COLO829 (cell line): ENCODE measurements at regions not wholly inside any gene's neighbourhood (a gene's known extent, or its start where the extent isn't known, plus 50 kb on each side); places are given as distances from the start of the nearest gene placed in this dataset.
"Not testable (repeated sequence)": the region's sequence is repeated elsewhere in the genome, so short reads cannot be mapped to it uniquely, and the experiment has no call there.

ENCODE experiments used
- DNase-seq: peaks from one replicate; pipeline ENCODE4 v3.0.0; 2012; ENCODE audit warnings: low spot score

GRCh38 chr14:105621479-105622328 lies 95.3 kb downstream of the TMEM121 start:
- not testable (repeated sequence) for DNase-seq

- DNase-seq = no peak
Measured at GRCh38 chr14:105622329-105622955, 96.1 kb downstream of the TMEM121 start.

DNA sequence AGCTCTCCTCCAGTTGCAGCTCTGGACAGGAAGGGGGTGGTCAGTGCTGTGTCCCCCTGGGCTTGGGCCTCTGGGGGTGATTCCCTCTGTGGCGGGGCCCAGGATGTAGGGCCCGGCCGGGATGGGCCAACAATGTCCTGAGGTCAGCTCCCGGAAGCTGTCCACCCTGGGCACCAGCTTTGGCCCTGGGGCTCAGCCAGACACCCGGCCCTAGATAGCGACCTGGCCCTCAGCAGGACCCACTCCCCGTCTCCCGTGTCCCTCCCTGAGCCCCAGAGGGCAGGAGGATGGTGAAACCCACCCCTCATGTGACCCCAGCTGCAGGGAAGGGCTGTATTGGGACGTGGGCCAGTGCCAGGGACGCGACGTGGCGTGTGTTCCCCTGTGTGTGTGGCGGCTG lies 96.8 kb downstream of the TMEM121 start:
- DNase-seq = not testable (repeated sequence)

- DNase-seq = not testable (repeated sequence)
Measured at GRCh38 chr14:105624346-105624745, 98.0 kb downstream of the TMEM121 start.

DNA sequence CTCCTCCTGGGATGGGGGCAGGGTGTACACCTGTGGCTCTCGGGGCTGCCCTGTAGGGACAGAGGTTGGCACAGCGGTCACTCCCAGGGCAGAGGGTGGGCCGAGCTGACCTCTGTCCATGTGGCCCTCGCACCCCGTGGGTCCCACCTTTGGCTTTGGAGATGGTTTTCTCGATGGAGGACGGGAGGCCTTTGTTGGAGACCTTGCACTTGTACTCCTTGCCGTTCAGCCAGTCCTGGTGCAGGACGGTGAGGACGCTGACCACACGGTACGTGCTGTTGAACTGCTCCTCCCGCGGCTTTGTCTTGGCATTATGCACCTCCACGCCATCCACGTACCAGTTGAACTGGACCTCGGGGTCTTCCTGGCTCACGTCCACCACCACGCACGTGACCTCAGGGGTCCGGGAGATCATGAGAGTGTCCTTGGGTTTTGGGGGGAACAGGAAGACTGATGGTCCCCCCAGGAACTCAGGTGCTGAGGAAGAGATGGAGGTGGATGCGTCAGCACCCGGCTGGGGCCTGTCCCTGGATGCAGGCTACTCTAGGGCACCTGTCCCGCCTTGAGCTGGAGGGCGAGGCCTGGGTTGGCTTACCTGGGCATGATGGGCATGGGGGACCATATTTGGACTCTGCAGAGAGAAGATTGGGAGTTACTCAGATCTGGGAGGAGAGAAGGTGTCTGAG lies 98.5 kb downstream of the TMEM121 start:
- DNase-seq = not testable (repeated sequence)

GRCh38 chr14:105625448-105625847 lies 99.1 kb downstream of the TMEM121 start:
- DNase-seq = not testable (repeated sequence)

DNA sequence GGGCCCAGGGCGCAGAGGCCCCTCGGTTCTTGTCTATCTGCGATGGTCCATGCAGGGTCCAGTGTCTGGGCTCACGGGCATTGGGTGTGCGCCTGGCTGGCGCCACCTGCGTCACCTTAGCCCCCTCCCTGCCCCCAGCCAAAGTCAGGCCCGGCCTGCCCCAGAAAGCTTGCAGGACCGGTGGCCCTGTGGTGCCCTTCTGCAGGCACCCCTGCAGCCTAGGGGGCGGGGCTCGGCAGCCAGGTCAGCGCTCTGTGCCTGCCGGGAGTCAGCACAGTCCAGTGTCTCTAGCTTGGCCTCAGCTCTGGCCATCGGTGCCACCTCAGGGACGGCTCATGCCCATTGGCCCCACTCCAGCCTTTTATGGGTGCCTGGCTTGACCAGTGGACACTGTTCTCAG lies 99.7 kb downstream of the TMEM121 start:
- not testable (repeated sequence) for DNase-seq

- DNase-seq = not testable (repeated sequence)
Measured at GRCh38 chr14:105626651-105627050, 100.3 kb downstream of the TMEM121 start.

- DNase-seq = not testable (repeated sequence)
Measured at GRCh38 chr14:105627287-105627686, 100.9 kb downstream of the TMEM121 start.

DNA sequence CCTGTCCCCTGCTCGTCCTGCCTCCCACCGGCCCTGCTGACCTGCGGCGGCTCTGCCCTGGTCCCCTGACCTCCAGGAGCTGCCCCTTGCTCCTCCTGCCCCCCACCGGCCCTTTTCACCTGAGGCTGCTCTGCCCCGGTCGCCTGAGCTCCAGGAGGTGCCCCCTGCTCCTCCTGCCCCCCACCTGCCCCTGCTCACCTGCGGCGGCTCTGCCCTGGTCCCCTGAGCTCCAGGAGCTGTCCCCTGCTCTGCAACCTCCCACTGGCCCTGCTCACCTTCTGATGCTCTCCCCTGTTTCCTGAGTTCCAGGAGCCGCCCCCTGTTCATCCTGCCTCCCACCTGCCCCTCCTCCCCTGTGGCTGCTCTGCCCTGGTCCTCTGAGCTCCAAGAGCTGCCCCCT lies 101.3 kb downstream of the TMEM121 start:
- DNase-seq = no peak

DNA sequence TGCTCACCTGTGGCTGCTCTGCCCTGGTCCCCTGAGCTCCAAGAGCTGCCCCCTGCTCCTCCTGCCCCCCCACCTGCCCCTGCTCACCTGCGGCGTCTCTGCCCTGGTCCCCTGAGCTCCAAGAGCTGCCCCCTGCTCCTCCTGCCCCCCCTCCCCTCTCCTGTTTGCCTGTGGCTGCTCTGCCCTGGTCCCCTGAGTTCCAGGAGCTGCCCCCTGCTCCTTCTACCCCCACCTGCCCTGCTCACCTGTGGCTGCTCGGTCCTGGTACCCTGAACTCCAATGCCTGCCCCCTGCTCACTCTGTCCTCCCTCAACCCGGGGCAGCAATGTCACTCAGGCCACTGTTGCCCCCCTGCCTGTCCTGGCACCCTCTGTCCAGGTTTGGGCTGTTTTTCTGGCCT lies 101.7 kb downstream of the TMEM121 start:
- DNase-seq = not testable (repeated sequence)

GRCh38 chr14:105628531-105629067 lies 102.2 kb downstream of the TMEM121 start:
- DNase-seq = not testable (repeated sequence)

DNA sequence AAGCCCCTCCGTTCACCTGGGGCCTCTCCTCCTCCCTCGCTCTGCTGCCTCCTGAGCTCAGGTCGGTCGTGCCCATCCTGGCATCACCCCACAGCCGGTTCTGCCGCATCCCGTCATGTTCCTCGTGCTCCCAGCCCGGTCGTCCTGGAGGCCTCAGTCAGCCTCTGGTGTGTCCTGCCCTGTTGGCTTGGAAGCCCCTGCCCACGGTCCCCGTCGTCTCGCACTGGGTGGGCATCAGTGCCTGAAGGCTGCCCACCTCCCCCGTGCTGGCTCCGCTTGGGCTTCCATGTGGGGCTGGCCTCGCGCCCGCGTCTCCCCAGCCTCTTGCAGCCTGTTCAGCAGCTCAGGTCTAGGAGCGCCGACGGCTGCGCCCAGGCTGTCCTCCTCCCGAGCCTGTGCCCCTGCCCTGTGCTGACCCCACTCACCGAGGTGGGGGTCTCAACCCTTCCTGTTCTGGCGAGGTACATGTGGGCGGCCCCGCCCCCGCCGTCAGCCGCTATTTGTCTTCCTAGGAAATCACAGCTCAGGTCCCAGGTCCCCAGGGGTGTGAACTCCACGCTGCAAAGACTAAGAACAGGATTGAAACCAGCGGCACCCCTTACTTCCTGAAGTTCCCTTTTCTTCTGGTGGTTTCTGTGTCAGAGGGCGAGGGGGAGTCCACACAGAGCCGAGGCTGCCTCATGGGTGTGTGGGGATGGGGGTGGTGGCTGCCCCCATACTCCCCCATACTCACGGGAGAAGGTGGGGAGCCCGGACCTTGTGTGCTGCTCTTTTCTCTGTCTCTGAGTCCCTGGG lies 102.9 kb downstream of the TMEM121 start:
- DNase-seq = not testable (repeated sequence)

DNA sequence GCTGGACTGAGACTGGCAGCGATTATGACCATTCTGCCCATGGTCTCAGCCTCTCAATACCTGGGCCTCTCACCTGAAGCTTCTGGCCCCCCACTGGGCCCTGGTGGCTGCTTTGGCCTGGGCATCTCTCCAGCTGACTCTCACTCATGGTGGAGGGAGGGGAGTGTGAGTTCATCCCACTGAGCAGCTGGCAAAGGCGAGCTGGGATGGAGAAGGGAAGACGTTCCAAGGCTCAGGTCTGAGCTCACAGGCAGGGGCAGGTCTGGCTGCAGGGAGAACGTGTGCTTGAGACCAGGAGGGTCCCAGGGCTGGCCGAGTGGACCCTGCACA lies 103.5 kb downstream of the TMEM121 start:
- DNase-seq = no peak

DNA sequence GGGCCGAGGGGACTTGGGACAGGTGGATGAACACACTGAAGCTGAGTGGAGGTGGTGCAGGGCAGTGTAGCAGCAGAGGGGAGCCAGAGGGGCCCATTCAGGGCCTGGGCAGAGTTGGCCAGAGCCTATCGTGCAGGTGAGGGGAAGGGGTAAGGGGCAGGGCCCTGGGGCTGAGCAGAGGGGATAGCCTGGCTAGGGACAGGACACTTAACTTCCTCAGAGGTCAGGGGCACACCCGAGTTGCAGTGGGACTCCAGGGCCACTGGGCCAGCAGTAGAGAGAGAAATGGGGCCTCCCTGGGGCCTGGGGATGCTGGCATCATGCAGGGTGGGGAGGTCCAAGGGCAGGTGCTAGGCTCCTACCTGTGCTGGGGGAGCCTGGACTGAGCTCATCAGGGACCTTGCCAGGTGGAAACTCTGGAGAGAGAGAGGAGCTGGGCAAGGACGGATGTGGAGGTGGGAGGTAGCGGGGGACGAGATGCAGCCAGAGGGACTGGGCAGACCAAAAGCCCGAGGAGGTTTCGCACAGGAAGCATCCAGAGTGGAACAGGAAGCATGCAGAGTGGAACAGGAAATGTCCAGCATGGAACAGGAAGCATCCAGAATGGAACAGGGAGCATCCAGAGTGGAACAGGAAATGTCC lies 104.0 kb downstream of the TMEM121 start:
- DNase-seq = not testable (repeated sequence)

- not testable (repeated sequence) for DNase-seq
Measured at GRCh38 chr14:105630935-105631779, 104.8 kb downstream of the TMEM121 start.

DNA sequence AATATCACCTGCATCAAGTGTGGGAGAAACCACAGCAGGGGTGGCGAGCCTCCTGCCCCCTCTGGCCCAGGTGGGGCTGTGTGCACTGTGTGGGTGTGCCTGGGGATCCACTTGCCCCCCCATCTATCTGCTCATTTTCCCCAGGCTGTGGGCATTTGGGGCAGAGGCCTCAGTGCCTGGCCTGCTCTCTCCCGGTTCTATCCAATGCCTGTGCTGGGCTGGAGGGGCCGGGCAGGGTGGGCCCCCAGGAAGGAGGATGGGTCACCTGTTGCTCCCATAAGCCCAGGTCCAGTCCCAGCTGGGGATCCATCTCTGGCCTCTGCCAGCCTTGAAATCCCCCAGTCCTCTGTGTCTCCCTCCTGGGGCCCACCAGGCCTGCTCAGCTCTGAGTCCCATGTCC lies 105.6 kb downstream of the TMEM121 start:
- DNase-seq = no peak

DNA sequence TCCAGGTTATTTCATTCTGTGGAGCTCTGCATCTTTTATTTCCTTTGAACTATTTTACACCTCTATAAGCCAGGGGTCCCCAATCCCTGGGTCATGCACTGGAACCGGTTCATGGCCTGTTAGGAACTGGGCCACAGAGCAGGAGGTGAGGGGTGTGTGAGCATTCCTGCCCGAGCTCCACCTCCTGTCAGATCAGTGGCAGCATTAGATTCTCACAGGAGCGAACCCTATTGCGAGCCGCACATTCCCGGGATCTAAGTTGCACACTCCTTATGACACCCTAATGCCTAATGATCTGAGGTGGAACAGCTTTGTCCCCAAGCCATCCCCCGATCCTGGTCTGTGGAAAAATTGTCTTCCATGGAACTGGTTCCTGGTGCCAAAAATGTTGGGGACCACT lies 107.2 kb downstream of the TMEM121 start:
- DNase-seq = not testable (repeated sequence)

GRCh38 chr14:105635560-105635959 lies 109.2 kb downstream of the TMEM121 start:
- DNase-seq = no peak

GRCh38 chr14:105636021-105636420 lies 109.6 kb downstream of the TMEM121 start:
- DNase-seq = not testable (repeated sequence)
